OCI-LY1 (cell line): ENCODE measurements at regions not wholly inside any gene's neighbourhood (a gene's known extent, or its start where the extent isn't known, plus 50 kb on each side); places are given as distances from the start of the nearest gene placed in this dataset.

Experiments
- CTCF ChIP-seq: fragments of 200-600 bp; sonication (generic), shearing (Covaris generic); IDR thresholded peaks from 2 replicates; pipeline ENCODE4 v1.5.1; 2017; ENCODE audit warnings: mild to moderate bottlenecking, antibody characterized with exemption, low read length, moderate library complexity, mixed read lengths
- EZH2 ChIP-seq: fragments of 200-600 bp; sonication (generic), shearing (Covaris generic); IDR thresholded peaks from 2 replicates; pipeline ENCODE4 v1.8.0; 2017; ENCODE audit warnings: borderline replicate concordance, mixed run types, mild to moderate bottlenecking, antibody characterized with exemption, low read length, moderate library complexity, mixed read lengths

GRCh38 chr1:98555814-98556213 is 105.7 kb upstream of the SNX7 start:
- no peak for TF ChIP-seq CTCF
- no peak for TF ChIP-seq EZH2
